SHP77 treated with DMSO at 0.1 percent for 48 hours (cell line): ENCODE measurements at regions not wholly inside any gene's neighbourhood (a gene's known extent, or its start where the extent isn't known, plus 50 kb on each side); places are given as distances from the start of the nearest gene placed in this dataset.
"Not testable (repeated sequence)": the region's sequence is repeated elsewhere in the genome, so short reads cannot be mapped to it uniquely, and the experiment has no call there.

Experiments used
- DNase-seq: peaks from one replicate; lab custom pipeline; 2025; lab: John Stamatoyannopoulos, UW

GRCh38 chr2:89833780-89834117 lies 1142.3 kb downstream of the RPIA start:
- DNase-seq, result no peak

GRCh38 chr2:89834306-89834705 lies 1142.8 kb downstream of the RPIA start:
- DNase-seq, result no peak

DNA sequence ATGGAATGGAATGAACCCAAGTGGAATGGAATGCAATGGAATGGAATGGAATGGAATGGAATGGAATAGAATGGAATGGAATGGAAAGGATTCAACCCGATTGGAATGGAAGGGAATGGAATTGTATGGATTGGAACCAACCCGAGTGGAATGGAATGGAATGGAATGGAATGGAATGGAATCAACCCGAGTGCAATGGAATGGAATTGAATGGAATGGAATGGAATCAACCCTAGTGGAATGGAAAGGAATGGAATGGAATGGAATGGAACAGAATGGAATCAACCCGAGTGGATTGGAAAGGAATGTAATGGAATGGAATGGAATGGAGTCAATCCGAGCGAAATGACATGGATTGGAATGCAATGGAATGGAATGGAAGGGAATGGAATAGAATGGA lies 1144.9 kb downstream of the RPIA start:
- not testable (repeated sequence) for DNase-seq

GRCh38 chr2:89837962-89838625 lies 1146.6 kb downstream of the RPIA start:
- DNase-seq, result no peak

DNA sequence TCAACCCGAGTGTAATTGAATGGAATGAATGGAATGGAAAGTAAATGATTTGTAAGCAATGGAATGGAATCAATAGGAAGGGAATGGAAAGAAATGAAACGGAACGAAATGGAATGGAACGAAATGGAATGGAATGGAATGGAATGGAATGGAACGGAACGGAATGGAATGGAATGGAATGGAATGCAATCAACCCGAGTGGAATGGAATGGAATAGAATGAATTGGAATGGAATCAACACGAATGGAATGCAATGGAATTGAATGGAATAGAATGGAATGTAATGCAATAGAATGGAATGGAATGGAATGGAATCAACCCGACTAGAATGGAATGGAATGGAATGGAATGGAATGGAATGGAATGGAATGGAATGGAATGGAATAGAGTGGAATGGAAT lies 1148.7 kb downstream of the RPIA start:
- not testable (repeated sequence) for DNase-seq

GRCh38 chr2:89840781-89841475 lies 1149.5 kb downstream of the RPIA start:
- DNase-seq, result not testable (repeated sequence)

- DNase-seq, result no peak
Measured at GRCh38 chr2:89841476-89841840, 1150.0 kb downstream of the RPIA start.

DNA sequence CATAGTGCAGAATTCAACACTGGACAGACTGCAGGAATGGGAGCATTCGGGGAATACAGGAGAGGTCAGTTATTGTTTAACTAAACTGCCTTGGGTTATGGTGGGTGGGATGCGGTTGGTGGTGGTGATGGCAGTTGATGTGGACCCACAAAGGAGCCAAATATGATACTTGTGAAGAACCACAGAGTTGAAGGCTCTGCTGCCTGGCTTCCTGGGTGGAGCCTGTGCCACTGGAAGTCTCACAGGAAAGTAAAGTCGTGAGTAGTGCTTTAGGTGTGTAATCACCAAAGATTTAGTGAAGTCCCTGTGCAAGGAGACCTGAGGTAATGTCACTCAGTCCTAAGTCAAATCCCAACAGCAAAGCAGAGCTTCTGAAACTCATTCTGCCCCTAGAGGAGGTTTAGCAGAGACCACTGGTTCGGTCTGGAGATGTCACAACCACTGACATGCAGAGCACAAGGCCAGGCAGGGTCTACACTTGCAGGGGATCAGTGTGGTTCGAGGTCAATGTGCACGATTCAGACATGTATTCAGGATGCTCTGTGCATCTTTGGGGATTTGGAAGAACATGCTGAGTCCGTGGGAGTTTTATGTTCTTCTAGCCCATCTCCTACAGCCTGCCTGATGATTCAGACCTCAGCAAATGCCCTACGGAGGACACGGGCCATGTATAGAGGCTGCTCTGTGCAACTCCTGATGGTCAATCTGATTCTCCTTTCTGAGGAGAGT lies 1150.9 kb downstream of the RPIA start:
- DNase-seq, result no peak

DNA sequence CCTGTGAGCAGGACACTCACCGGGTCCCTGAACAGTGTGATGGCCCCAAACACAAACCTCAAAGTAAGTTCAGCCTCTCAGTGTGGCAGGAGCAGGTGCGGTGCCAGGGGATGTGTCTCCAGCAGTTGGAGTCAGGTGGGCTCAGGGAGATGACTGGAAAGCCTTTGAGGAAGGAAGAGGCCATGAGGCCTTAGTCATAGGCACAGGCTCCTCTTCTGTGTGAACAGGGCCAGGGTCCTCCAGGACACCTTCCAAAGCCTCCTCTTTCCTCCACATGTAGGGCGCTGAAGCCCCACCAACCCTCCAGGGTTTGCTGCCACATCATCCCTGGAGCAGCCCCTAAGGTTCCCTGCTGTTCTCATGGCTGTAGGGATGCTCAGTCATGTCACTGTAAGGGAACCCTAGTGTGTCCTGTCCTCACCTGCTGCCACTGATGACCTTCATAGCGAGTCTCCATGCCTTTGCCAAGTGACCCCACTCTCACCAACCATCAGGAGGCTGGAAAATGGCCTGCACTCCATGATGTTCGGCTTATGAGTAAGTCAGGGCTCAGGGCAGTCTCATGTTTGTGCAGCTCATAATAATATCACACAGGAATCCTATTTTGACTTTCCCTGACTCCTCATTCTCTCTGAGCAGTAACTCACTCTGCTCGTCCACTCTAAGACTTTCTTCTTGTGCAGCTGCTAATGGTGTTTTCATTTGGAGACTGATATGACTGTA lies 1152.9 kb downstream of the RPIA start:
- DNase-seq, result no peak

GRCh38 chr2:89845532-89845931 lies 1154.1 kb downstream of the RPIA start:
- no peak for DNase-seq

DNA sequence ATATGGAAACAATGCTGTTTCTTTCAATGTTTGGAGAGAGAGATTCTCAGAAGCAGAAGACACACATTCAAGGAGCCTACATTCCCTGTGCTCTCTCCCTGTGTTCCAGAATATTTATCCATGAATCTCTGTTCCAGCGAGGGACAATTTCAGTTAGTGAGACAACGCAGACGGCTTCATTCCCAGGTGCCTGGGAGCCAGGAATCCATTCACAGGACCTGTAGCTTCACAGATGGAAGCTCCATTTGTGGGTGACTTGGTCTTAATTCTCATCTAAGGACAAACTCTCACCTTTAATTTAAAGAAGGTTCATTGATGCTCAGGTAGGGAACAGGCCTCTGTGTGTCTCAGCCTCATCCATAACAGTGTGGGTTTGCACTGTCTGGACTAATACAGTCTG lies 1156.6 kb downstream of the RPIA start:
- DNase-seq, result no peak

- no peak for DNase-seq
Measured at GRCh38 chr2:89848763-89849368, 1157.4 kb downstream of the RPIA start.

GRCh38 chr2:89849731-89850130 lies 1158.3 kb downstream of the RPIA start:
- DNase-seq, result no peak

DNA sequence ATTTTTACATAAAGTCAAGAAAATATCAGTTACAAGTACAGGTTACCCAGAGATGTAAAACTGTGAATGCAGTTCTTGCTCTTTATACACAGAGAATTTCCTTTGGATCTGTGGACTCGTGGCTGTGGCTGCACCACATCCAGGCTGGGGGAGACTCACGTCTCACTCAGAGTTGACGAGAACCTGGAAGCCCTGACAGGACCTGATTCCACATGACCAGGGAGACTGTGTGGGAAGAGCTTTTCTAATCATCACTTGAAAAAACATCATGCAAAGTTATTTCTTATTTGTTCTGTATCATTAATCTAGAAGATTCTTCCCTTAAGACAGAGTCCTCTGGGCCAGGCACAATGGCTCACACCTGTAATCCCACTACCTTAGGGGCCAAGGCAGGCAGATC lies 1159.0 kb downstream of the RPIA start:
- no peak for DNase-seq

DNA sequence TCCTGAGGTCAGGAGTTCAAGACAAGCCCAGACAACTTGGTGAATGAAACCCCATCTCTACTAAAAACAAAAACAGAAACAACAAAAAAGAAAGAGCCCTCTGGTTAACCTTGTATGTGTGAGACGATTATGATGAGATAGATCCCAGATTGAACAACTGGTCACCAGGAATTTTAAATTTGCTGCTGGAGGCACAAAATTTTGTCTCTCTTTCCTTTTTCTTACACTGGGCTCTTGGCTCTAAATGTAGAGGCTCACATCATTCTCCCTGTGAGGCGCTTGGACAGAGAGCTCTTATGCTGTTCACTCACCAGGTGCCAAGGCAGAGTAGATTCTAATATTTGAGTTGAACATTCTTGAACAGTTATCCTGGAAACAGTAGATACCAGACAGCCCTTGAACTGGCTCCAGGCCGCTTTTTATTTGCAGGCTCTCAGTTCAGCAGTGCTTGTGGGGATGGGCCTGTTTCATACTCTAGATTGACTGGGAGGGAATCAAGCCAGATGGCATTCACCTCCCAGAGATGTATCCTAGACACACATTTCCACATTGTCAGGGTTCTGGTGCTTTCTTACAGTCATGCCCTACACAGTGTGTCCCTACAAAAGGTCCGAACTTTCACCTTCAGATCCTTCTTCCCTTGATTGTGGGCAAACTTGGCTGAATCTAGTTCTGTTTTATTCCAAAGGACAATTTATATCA lies 1159.6 kb downstream of the RPIA start:
- DNase-seq, result no peak

DNA sequence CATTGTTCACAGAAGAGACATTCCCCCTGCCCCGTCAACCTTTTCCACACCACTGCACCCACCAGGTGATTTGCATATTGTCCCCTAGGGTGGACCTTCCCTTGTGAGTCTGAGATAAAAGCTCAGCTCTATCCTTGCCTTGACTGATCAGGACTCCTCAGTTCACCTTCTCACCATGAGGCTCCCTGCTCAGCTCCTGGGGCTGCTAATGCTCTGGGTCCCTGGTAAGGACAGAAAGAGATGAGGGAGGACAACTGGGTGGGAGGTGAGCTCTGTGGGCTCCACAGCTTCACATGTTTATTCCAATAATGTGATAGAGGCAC lies 1160.1 kb downstream of the RPIA start:
- DNase-seq, result no peak

- not testable (repeated sequence) for DNase-seq
Measured at GRCh38 chr2:89853427-89853826, 1162.0 kb downstream of the RPIA start.

DNA sequence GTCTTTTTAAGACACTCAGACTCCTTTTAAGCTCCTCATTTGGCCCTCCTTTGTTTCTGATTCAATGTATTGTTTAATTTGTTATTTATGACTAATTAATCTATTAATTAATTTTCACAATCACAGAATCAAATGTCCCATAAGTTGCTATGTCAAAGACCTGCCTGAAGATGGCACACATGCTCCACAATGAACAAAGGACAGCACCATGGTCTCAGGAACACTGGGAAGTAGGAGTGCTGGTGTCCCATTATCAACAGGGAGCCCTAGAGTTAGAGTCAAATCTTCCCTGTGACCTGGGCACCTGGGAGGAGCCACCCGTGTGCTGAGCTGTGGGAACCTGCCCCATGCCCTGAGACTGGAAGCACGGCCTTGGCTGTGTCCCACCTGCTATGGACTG lies 1164.3 kb downstream of the RPIA start:
- DNase-seq, result not testable (repeated sequence)

GRCh38 chr2:89856305-89856704 lies 1164.8 kb downstream of the RPIA start:
- not testable (repeated sequence) for DNase-seq

GRCh38 chr2:89862164-89862563 lies 1170.7 kb downstream of the RPIA start:
- not testable (repeated sequence) for DNase-seq

- DNase-seq, result not testable (repeated sequence)
Measured at GRCh38 chr2:89863209-89863608, 1171.7 kb downstream of the RPIA start.
